ENCODE measurements at regions not wholly inside any gene's neighbourhood (a gene's known extent, or its start where the extent isn't known, plus 50 kb on each side); places are given as distances from the start of the nearest gene placed in this dataset.

- POLR2A ChIA-PET (ENCODE audit: unreplicated experiment), result no interaction called here
- Histone ChIP-seq H3K9me3 (ENCODE audit: insufficient read depth, low read depth) (peaks cover 3% of the 10 kb centered on the region; the same call in 1 of the 2 replicates), H3K4me1 (replicated peaks; ENCODE audit: insufficient read depth) (no peaks in the 10 kb centered on the region)
Measured at GRCh38 chr11:18994860-18995259, 55.6 kb upstream of the MRGPRX1 start.

More at GRCh38 chr11:18994860-18995259, 55.6 kb upstream of the MRGPRX1 start:
- H3K4me3 ChIP-seq, result no peak overlapping the region
- H3K9me2 ChIP-seq (ENCODE audit: insufficient read depth), result no peaks in the 10 kb centered on the region
- CTCF ChIA-PET, result no interaction called here
- H3K27me3 ChIP-seq (ENCODE audit: insufficient read depth, low read depth), result 0 out of 2 replicates have a peak, but pooled peaks cover 14% of the 10 kb centered on the region
- TF ChIP-seq EZH2 (IDR thresholded peaks at IDR 0.05; ENCODE audit: low read depth), result no peak
- no peaks in the 10 kb centered on the region for H3K79me2 ChIP-seq (ENCODE audit: low read depth)
- intact Hi-C loops (cut with micrococcal nuclease; ENCODE audit: unreplicated experiment), result loop anchor here (2.0 kb wide), 1 partner anchor 14 kb away; no protein-coding TSS in a partner anchor
- H3F3A ChIP-seq (ENCODE audit: insufficient read depth, low read depth), result no peaks in the 10 kb centered on the region
- no peaks in the 10 kb centered on the region for H3K36me3 ChIP-seq (ENCODE audit: low read depth)
- H4K20me1 ChIP-seq (ENCODE audit: insufficient read depth), result no peaks in the 10 kb centered on the region
- no TSS peak for BruUV-seq (replicated peaks)
- H3K27ac ChIP-seq, result no peak overlapping the region
- no peak overlapping the region for H2AFZ ChIP-seq
- no peak for DNase-seq
- no peak overlapping the region for H3K4me2 ChIP-seq

All from PC-9 (cell line).